PC-3 (cell line): ENCODE measurements at regions not wholly inside any gene's neighbourhood (a gene's known extent, or its start where the extent isn't known, plus 50 kb on each side); places are given as distances from the start of the nearest gene placed in this dataset.

Experiments used
- ATAC-seq: fragments of 200-7000 bp; cut with Tn5 transposase; 2 replicates; pipeline ENCODE4 v1.9.1; 2020; ENCODE audit warnings: mild to moderate bottlenecking, moderate library complexity
- BruUV-seq: library from RNA; stranded (reverse); fragments of 400-500 nt; replicated peaks from 2 replicates; lab custom pipeline; 2021; lab: Mats Ljungman, UMichigan
- CTCF ChIA-PET: fragments of 300-600 bp; sonication (Branson Sonifier 250); formaldehyde crosslinking; loops from one replicate; lab custom pipeline; 2022; ENCODE audit warnings: antibody characterized with exemption; lab: Charles Lee
- POLR2A ChIA-PET: fragments of 300-600 bp; sonication (Branson Sonifier 250); formaldehyde crosslinking; loops from one replicate; lab custom pipeline; 2022; ENCODE audit warnings: antibody characterized with exemption; ENCODE audit not compliant: unreplicated experiment; lab: Charles Lee
- DNase-seq: peaks from one replicate; pipeline ENCODE4 v3.0.0-alpha.2; 2015
- H2AFZ ChIP-seq: fragments of 300-600 bp; sonication (generic); 2 replicates; pipeline ENCODE4 v1.6.0; 2016; ENCODE audit warnings: antibody characterized with exemption, low read length
- H3F3A ChIP-seq: fragments of 300-600 bp; sonication (generic); one replicate; pipeline ENCODE4 v1.6.0; 2017; ENCODE audit warnings: antibody characterized with exemption, low read length, control low read depth, mild to moderate bottlenecking; ENCODE audit not compliant: unreplicated experiment
- H3K27ac ChIP-seq: fragments of 300-600 bp; sonication (generic); 2 replicates; pipeline ENCODE4 v1.5.1; 2016; ENCODE audit warnings: mild to moderate bottlenecking, low read length
- H3K27me3 ChIP-seq: fragments of 300-600 bp; sonication (generic); 2 replicates; pipeline ENCODE4 v1.6.1; 2016; ENCODE audit warnings: low read length, mixed read lengths
- H3K36me3 ChIP-seq: fragments of 300-600 bp; sonication (generic); 2 replicates; pipeline ENCODE4 v1.6.1; 2016; ENCODE audit warnings: low read depth, mixed run types, low read length, mixed read lengths
- H3K4me1 ChIP-seq: fragments of 300-600 bp; sonication (generic); 2 replicates; pipeline ENCODE4 v1.5.1; 2016; ENCODE audit warnings: low read length; ENCODE audit not compliant: insufficient read depth
- H3K4me2 ChIP-seq: fragments of 300-600 bp; sonication (generic); 2 replicates; pipeline ENCODE4 v1.6.0; 2016; ENCODE audit warnings: low read length
- H3K4me3 ChIP-seq: fragments of 300-600 bp; sonication (generic); 2 replicates; pipeline ENCODE4 v1.5.1; 2016; ENCODE audit warnings: mild to moderate bottlenecking, low read length, mixed read lengths
- H3K79me2 ChIP-seq: fragments of 300-600 bp; sonication (generic); 2 replicates; pipeline ENCODE4 v1.6.1; 2017; ENCODE audit warnings: low read length, mixed read lengths
- H3K9ac ChIP-seq: fragments of 300-600 bp; sonication (generic); 2 replicates; pipeline ENCODE4 v1.6.0; 2016; ENCODE audit warnings: mild to moderate bottlenecking, low read length
- H3K9me2 ChIP-seq: fragments of 300-600 bp; sonication (generic); replicated peaks from 2 replicates; pipeline ENCODE4 v1.6.1; 2016; ENCODE audit warnings: mixed run types, low read length, mixed read lengths
- H3K9me3 ChIP-seq: fragments of 300-600 bp; sonication (generic); 2 replicates; pipeline ENCODE4 v1.6.1; 2016; ENCODE audit warnings: low read length, mixed read lengths
- H4K20me1 ChIP-seq: fragments of 300-600 bp; sonication (generic); 2 replicates; pipeline ENCODE4 v1.6.1; 2016; ENCODE audit warnings: low read length, mixed read lengths
- CTCF ChIP-seq: fragments of 300-600 bp; sonication (generic); conservative IDR thresholded peaks from 2 replicates; pipeline ENCODE4 v1.5.1; 2017; ENCODE audit warnings: antibody characterized with exemption, low read depth, mild to moderate bottlenecking, low read length
- EZH2 ChIP-seq: fragments of 300-600 bp; sonication (generic); IDR thresholded peaks from one replicate; pipeline ENCODE4 v1.6.1; 2017; ENCODE audit warnings: antibody characterized with exemption, mild to moderate bottlenecking, low read length; ENCODE audit not compliant: unreplicated experiment
- EZH2phosphoT487 ChIP-seq: fragments of 300-600 bp; sonication (generic); IDR thresholded peaks from 2 replicates; pipeline ENCODE4 v1.6.1; 2018; ENCODE audit warnings: mild to moderate bottlenecking, antibody characterized with exemption, low read length, borderline replicate concordance
- intact Hi-C: fragments of 100-400 bp; cut with micrococcal nuclease; formaldehyde crosslinking; loops from 2 replicates; pipeline ENCODE4 v1.9.0; 2023

GRCh38 chr7:46566097-46566774 lies 645.2 kb upstream of the IGFBP3 start:
- Histone ChIP-seq H3K9me3 (no peaks in the 10 kb centered on the region), H3K36me3 (no peaks in the 10 kb centered on the region), H3K4me3 (no peak overlapping the region), H4K20me1 (no peaks in the 10 kb centered on the region), H3K9ac (no peak overlapping the region), H3K27me3 (no peaks in the 10 kb centered on the region), H2AFZ (no peak overlapping the region), H3K9me2 (no peaks in the 10 kb centered on the region), H3K79me2 (no peaks in the 10 kb centered on the region), H3F3A (no peaks in the 10 kb centered on the region), H3K27ac (no peak overlapping the region), H3K4me1 (peaks cover 30% of the 10 kb centered on the region), H3K4me2 (no peak overlapping the region)
- DNase-seq, result no peak
- TF ChIP-seq CTCF, result no peak
- no peak for TF ChIP-seq EZH2phosphoT487
- TF ChIP-seq EZH2, result no peak
- ChIA-PET CTCF (no interaction called here), POLR2A (no interaction called here)
- BruUV-seq, result no TSS peak
- intact Hi-C loops, result no loop called here
- no peak for ATAC-seq

- Histone ChIP-seq H3K4me3 (no peak overlapping the region), H3K4me2 (no peak overlapping the region), H3K4me1 (peaks cover 28% of the 10 kb centered on the region), H3F3A (no peaks in the 10 kb centered on the region), H4K20me1 (no peaks in the 10 kb centered on the region), H3K79me2 (no peaks in the 10 kb centered on the region), H3K27ac (no peak overlapping the region), H2AFZ (no peak overlapping the region), H3K27me3 (no peaks in the 10 kb centered on the region), H3K9ac (no peak overlapping the region), H3K36me3 (no peaks in the 10 kb centered on the region), H3K9me2 (no peaks in the 10 kb centered on the region), H3K9me3 (no peaks in the 10 kb centered on the region)
- ChIA-PET CTCF (interaction anchor here (0.6 kb wide), 1 partner anchor 77 kb away, joined by 11 read pairs; no protein-coding TSS in a partner anchor), POLR2A (no interaction called here)
- no peak for TF ChIP-seq EZH2phosphoT487
- TF ChIP-seq CTCF, result no peak
- TF ChIP-seq EZH2, result no peak
- no TSS peak for BruUV-seq
- intact Hi-C loops, result no loop called here
- no peak for ATAC-seq
- no peak for DNase-seq
Observed at GRCh38 chr7:46565253-46566096, 644.4 kb upstream of the IGFBP3 start.
